Stimulated activated CD4-positive, alpha-beta T cell treated with anti-CD3 and anti-CD28 coated beads, Interleukin-4, amount 100 ng/mL, for 24 hours (primary cell): ENCODE measurements at regions not wholly inside any gene's neighbourhood (a gene's known extent, or its start where the extent isn't known, plus 50 kb on each side); places are given as distances from the start of the nearest gene placed in this dataset.
A peak's percentile ranks its signal among the peaks of the same experiment; 100 is the strongest.
"Not testable (repeated sequence)": the region's sequence is repeated elsewhere in the genome, so short reads cannot be mapped to it uniquely, and the experiment has no call there.

ENCODE experiments used
- DNase-seq: peaks from one replicate; pipeline ENCODE4 v3.0.0-alpha.2; 2020

DNA sequence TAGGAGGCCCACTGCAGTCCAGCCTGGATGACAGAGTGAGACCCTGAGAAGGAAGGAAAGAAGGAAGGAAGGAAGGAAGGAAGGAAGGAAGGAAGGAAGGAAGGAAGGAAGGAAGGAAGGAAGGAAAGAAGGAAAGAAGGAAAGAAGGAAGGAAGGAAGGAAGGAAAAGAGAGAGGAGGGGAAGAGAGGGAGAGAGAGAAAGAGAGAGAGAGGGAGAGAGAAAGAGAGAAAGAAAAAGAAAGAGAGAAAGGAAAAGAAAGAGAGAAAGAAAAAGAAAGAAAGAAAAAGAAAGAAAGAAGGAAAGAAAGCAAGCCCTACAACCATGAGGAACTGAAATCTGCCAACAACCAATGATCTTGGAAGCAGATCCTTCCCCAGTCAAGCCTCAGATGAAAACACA is 124.9 kb upstream of the BCOR start:
- not testable (repeated sequence) for DNase-seq

DNA sequence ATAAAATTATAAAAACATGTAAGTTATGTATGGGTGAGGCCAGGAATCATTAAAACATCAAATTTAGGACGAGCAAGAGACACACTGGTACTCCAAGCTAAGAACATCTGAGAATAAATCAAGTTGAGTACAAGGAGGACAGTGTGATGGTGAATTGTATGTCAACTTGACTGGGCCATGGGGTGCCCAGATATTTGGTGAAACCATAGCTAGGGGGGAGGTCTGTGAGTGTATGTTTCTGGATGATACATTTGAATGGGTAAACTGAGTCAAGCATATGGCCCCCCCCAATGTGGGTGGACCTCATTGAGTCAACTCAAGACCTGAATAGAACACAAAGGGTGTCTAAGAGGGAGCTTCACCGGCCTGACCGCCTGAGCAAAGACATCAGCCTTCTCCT is 115.3 kb upstream of the BCOR start:
- DNase-seq, result no peak

DNA sequence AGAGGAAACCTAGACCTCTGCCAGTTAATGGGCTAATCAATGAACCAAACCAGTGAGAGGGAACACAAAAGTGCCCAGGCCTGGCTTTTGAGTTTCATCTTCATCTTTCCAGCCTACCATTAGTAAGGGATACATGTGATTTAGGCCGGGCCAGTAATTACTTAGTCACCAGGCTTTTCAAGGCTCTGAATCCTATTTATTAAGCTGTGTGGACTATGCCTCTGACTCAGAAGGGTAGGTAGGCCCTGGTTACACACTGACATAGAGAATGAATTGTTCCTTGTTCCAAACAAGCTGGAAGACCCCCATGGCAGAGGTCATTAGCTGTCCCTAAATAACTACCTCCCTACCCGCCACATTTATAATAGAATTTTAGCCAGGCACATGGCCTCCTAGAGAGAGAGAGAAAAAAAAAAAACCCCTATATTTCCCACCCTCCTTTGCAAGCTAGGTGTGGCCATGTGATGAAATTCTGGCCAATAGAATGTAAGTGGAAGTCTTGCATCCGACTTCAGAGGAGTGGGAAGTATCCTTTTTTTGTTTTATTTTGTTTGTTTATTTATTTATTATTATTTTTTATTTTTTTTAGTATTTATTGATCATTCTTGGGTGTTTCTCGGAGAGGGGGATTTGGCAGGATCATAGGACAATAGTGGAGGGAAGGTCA is 112.3 kb upstream of the BCOR start:
- no peak for DNase-seq

GRCh38 chrX:40207626-40208025 is 109.9 kb upstream of the BCOR start:
- peak; percentile 14 for DNase-seq

DNA sequence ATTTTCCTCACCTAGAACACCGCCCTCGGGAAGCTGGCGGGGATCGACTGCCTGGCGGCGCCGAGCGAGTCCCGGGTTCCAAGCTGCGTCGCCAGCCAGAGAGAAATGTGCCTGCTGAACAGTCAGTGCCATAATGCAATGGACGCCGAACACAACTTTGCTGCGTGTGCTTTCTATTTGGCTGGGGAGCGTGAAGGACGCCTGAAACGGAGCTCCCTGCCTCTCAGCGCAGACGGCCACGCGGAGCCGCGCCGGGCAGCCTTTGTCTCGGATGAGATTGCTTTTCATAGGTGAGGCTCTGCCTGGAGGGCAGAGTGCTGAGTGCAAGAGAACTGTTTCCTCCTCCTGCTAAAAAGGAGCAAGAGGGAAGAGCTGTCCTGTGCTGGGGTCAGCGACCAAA is 107.7 kb upstream of the BCOR start:
- DNase-seq, result no peak

GRCh38 chrX:40202456-40202855 is 104.7 kb upstream of the BCOR start:
- DNase-seq, result no peak

DNA sequence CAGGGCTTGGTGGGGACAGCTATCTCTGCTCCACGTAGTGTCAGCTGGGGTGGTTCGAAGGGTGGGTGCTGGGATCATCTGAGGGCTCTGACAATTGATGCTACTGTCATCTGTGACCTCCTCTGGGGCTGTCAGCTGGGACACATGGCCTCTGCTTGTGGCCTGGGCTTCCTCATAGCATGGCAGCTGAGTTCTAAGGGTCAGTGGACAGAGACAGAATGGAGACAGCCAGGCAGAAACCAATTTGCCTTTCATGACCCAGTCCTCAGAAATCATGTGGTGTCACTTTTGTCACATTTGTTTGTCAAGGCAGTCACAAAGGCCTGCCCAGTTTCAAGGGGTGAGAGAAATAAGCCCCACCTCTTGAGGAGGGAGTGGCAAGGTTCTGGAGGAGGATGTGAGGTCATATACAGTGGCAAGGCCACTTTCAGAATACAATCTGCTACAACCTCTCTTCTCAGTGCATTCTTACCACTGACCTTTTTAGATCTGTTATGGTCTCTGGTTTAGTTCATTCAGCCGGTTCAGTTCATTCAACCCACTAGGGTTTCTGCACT is 103.6 kb upstream of the BCOR start:
- peak; percentile 10 for DNase-seq

DNA sequence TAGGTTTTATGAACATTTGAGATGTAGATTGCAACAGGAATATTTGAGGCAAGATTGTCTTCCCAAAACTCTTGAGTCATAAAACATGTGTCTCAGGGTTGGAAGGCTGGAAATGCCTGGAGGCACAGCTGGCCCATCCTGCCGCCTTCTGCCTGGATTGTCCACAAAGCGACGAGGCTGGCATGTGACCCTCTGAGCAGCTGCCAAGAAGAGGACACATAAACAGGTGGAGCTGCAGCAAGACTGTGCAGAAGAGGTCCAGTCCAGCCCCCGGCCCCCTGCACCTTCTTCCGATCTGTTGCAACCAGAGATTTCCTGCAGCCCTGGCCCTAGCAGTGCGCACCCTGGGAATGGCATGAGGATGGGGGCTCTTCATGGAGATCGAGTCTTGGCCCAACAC is 101.9 kb upstream of the BCOR start:
- DNase-seq, result no peak

DNA sequence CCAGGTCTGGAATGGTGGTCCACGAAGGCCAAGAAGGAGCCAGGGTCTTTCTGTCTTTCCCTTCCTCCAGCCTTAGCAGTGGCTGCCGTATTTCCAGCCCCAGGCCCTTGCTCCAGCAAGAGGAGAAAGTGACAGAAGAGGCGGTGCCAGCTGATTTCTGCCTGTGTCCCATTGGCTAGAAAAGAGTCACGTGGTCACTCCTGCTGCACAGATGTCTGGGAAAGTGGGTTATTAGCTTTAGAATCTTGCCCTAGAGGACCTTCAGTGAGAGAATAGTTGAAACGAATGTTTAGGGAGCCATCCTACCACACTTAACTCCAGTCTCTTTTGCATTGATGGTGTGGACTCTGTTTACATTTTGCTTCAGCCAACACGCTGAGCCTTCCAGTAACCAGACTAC is 99.3 kb upstream of the BCOR start:
- no peak for DNase-seq

DNA sequence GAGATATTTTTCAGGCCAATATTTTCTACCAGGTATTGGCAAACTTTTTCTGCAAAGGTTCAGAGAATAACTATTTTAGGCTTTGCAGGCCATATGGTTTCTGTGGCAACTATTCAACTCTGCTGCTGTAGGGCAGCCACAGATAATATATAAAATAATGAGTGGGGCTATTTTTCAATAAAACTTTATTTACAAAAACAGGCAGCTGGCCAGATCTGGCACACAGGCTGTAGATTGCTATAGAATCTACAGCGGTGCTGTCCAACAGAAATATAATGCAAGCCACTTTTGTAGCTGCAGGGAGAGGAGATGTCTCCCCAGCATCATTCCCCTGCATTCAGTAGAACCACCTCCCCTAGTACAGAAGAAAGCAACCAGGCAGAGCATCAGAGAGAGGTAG is 97.6 kb upstream of the BCOR start:
- DNase-seq, result no peak

GRCh38 chrX:40192196-40192595 is 94.4 kb upstream of the BCOR start:
- DNase-seq, result no peak

DNA sequence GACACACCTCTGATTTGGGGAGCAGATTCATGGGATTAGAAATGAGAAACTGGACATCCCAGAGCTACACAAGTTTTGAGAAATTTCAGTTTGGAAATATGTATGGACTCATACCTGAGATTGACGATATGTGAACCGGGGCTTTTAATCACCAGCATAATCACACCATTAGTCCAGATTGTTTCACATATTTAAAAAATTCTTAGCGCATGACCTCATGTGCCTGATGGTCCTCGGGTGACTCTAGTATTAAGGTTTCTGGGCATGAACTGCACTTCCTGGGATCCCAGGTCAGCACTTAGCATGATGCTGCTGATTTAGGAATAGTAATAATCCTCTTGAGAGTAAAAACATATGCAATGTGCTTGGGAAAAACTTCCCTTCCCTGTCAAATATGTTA is 91.9 kb upstream of the BCOR start:
- no peak for DNase-seq

GRCh38 chrX:40188573-40189417 is 91.0 kb upstream of the BCOR start:
- DNase-seq, result no peak

DNA sequence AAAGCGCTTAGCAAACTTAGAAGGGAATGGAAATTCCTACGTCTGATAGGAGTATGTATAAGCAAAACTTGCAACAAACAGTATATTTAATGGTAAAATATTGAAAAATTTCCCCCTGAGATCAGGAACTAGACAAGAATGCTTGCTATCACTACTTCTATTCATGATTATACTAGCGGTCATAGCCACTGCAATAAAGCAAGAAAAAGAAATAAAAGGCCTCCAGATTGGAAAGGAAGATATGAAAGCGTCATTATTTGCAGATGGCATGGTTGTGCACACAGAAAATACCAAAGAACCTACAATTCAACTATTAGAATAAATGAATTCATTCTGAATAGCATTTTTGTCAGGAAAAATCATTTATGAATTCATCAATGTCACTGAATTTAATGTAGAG is 87.2 kb upstream of the BCOR start:
- DNase-seq, result no peak

DNA sequence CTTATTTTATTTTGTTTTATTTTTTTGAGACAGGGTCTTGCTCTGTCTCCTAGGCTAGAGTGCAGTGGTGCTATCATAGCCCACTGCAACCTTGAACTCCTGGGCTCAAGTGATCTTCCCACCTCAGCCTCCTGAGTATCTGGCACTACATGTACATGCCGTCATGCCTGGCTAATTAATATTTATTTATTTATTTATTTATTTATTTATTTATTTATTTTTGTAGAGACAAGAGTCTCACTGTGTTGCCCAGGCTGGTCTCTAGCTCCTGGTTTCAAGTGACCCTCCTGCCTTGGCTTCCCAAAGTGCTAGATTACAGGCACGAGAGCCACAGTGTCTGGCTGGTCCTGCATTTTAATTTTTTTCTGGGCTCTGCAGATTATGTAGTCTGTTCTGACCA is 84.9 kb upstream of the BCOR start:
- DNase-seq, result no peak

- DNase-seq, result no peak
Observed at GRCh38 chrX:40182095-40182494, 84.3 kb upstream of the BCOR start.

DNA sequence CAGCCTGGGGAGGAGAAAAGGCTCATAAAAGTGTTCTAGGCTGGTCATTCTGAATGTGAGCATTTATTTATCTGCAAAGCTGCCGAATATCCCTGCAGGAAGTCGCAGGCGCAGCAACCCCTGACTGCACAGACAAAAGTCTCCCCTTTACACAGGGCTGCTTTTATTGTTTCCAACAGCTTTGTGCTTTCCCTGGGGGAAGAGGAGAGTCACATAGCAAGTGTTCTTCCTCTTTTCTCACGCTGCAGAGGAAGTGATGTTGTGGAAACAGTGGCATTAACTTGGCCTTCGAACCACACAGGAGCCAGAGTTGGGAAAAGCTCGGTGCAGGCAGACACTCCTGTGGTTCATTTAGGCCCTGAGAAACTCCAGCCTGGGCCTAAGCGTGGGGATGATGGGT is 81.5 kb upstream of the BCOR start:
- DNase-seq, result no peak

- no peak for DNase-seq
Observed at GRCh38 chrX:40177942-40178715, 80.4 kb upstream of the BCOR start.

- no peak for DNase-seq
Observed at GRCh38 chrX:40177489-40177888, 79.7 kb upstream of the BCOR start.

- DNase-seq, result no peak
Observed at GRCh38 chrX:40177117-40177430, 79.3 kb upstream of the BCOR start.

DNA sequence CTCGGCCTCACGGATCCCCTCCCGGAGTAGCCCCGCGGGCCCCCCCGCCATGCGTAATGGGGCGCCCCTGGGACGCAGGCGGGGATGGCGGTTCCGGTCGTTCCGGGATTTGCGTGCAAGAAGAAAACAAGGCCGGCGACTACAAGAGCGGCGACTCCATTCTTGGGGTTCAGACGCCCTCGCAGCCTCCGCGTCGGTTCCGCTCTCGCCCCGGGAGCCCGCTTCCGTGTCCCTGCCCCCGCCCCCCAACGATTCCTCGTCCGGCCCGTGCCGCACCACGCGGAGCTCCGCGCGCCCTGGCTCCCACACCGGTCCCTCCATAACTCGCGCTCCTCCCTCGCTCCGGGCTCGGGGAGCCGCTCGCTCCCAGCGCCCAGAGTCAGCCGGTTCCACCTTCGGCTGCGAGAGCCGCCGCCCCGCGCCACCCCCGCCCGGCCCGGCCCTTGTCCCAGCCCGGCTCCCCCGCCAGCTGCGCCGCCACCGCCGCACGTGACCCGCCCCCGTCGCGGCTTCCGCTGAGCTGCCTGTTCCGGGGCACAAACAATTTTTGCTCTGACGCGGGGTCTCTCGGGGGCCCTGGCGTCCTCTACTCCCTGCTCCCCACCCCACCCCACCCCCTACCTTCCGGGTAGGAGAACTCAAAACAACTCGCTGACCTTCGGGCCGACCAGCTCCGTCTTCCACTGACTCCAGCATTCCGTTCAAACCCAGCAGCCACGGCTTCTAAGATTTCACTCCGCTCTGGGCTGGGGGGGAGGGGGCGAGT is 78.8 kb upstream of the BCOR start:
- peak; percentile 75 for DNase-seq

GRCh38 chrX:40175511-40176350 is 78.0 kb upstream of the BCOR start:
- DNase-seq, result peak; percentile 76
